HG03159 (cell line): ENCODE measurements at regions not wholly inside any gene's neighbourhood (a gene's known extent, or its start where the extent isn't known, plus 50 kb on each side); places are given as distances from the start of the nearest gene placed in this dataset.

Experiments used
- ATAC-seq: cut with Tn5 transposase; IDR thresholded peaks from one replicate; pipeline ENCODE4 v1.9.1; 2021; ENCODE audit warnings: mild to moderate bottlenecking, moderate library complexity; ENCODE audit not compliant: unreplicated experiment

- no peak for ATAC-seq
These were observed 312.3 kb downstream of the PRL start for GRCh38 chr6:21984561-21984960.

DNA sequence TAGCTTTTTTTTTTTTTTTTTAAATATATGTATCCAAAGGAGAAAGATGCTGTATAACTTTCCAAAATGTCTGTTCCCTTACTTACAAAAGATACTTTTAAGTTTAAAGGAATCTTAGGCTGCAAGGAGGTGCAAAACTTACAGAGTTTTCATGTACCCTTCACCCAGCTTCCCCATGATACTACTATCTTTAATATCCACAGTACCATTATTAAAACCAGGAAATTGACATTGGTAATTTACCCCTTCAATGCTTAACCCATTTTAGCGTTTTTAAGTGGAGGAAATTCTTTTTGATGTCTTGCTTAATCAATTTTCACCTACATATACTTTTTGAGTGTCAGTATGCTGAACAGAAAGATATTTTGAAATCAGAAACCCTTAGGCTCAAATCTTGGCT is 310.9 kb downstream of the PRL start:
- ATAC-seq = no peak

- ATAC-seq = no peak
These were observed 310.1 kb downstream of the PRL start for GRCh38 chr6:21986703-21987102.

DNA sequence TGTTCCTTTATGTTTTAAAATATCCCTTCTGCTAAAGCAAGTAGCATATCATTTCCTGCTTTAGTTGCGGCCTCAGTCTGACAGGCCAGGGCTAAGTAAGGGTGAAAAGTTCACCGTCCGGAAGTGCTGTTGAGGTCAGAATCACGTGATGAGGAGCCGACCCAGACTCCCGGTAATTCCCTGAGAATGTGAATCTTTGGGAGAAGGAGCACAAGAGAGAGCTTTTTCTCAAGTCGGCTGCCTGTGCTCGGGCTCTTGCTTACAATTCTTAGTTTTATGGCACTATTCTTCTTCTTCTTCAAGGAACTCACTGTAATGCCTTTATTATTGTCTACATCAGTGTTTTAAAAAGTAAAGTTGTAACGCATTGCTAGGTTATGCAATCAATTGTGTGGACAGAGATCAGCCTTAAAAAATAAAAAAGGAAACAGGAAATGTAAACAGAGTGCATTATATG is 309.3 kb downstream of the PRL start:
- ATAC-seq = peak; percentile 87

DNA sequence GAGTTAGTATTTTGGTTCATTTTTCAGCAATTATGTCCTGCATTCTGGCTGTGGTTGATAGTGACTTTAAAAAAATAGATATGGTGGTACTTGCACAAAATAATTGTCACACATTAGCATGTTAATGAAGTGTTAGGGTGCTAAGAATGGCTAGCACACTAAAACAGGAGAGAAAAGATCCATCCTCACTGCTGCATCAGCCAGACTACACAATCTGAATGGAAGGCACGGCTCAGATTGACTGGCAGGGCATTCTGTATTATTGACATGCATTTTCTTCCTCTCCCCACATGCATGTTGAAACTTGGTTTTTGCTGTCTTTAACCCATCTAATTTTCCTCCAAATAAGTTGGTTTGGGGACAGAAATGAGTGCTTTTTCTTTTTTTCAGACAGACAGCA is 306.3 kb downstream of the PRL start:
- no peak for ATAC-seq

GRCh38 chr6:21992178-21992967 is 304.5 kb downstream of the PRL start:
- no peak for ATAC-seq

GRCh38 chr6:21993841-21994240 is 303.0 kb downstream of the PRL start:
- ATAC-seq = no peak

GRCh38 chr6:21994821-21995220 is 302.0 kb downstream of the PRL start:
- ATAC-seq = no peak

- ATAC-seq = no peak
These were observed 301.5 kb downstream of the PRL start for GRCh38 chr6:21995318-21995717.

- no peak for ATAC-seq
These were observed 300.3 kb downstream of the PRL start for GRCh38 chr6:21996425-21997118.

DNA sequence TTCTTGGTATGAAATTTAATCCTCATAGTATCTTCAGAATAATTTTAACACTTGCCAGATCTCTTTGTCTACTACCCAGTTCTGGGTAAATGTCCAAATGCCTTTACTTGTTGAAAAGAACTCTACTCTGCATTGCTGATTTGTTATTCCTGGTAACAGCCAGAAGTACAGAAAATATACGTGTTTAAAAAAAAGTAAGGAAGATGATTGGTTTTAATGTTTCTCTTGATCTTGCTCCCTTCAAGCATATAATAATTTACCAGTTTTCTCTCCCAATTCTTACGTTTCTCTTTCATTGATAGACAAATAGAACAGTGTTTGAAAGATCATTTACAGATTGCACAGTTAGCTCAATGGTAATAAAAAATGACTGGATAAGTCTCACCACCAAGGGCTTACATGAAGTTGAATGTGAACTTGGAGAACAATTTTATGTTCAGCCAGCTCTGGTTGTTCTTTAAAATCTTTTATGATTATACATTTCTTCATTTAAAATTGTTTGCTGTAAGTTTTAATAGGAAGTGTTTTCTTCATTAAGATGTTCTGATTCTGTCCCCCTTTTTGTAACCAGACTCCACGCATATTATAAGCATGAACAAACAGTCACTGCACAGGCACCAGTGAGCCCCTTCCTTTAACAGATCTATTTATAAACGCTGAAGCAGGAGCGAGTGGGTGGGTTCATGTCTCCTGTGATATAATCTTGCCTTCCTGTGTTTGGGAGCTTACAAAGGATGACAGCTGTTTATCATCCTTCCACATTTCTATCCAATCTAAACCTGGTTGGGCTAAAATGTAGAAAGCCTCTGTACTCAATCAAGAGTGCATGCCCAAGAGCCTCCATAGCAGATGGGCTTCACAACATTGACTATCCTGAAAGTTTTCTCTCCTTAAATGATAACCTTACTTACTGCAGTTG is 299.5 kb downstream of the PRL start:
- no peak for ATAC-seq

GRCh38 chr6:21998582-21998981 is 298.3 kb downstream of the PRL start:
- ATAC-seq = no peak

DNA sequence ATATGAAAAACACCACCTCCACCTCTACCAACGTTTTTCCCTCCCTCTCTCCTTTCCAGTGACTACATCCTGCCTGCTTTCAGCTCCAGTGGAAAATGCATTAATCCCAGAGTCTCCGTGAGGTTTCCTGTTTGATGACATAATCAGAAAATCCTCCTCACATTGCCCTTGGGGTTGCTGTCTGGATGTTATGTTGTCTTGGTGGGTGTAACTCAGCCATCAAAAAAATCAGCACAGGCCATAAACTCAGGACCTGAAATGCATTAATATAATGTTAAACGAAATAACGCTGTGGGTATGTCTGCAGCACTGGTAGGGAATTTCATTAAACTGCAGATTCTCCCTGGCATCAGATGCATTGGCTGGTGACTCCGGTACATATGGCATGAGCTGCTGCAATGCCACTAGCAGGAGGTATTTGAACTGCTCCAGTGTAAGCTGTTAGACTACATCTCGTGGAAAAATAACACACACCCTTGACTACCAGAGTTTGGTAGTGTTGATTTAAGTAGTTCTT is 297.8 kb downstream of the PRL start:
- ATAC-seq = no peak

DNA sequence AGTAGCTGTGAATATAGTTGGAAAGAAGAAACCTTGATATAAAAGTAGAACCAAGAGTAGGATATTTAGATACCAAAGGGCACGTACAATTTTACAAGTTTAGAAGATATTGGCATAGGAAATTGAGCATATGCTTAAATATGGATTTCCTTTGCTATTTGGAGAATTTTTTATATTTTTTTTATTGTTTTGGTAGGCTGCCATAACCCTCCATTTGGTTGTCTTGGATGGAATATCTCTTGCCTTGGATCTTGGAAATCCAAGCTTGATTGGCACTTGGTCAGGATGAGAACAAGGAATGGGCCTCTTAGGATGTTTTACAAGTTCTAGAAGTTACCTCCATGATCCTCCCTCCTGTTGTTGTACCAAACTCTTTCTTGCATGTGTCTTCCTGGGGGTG is 297.1 kb downstream of the PRL start:
- ATAC-seq = no peak

GRCh38 chr6:22001396-22002027 is 295.3 kb downstream of the PRL start:
- ATAC-seq = no peak

DNA sequence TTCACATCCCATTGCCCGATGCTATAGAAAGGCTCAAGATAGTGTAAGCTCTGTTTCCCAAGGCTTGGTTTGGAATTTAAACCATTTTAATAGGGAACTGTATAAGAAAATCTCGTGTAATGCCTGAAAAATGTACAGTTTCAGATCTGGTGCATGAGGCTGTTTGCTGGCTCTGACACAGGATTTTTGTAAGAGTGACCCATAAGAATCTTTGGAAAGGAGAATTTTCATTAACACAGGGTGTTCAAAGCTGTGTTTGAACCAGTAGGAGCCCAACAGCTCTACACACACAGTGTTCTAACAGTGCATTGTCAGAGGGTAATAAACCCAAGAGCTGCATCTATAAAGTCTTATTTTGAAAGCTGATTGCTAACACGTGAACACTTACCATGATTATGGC is 293.5 kb downstream of the PRL start:
- ATAC-seq = no peak

- no peak for ATAC-seq
These were observed 290.0 kb downstream of the PRL start for GRCh38 chr6:22006795-22007194.

DNA sequence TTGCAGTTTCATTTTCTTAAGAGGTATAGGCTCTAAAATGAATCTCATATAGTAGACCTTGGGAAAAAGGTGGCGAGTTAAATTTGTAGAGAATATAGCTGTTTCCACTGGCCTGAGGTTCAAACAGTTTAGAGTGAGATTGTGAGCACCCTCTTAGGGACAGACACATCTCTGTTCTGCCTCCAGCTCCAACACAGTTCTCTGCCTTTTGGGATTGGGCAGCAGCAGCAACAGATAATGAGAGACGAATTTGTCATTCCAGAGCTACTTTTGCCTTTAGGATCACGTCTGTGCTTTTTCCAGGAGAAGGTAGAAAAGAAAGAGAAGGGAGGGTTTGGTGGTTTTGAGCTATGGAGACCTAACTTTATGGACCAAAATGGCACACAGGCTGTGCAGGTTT is 289.4 kb downstream of the PRL start:
- ATAC-seq = no peak

DNA sequence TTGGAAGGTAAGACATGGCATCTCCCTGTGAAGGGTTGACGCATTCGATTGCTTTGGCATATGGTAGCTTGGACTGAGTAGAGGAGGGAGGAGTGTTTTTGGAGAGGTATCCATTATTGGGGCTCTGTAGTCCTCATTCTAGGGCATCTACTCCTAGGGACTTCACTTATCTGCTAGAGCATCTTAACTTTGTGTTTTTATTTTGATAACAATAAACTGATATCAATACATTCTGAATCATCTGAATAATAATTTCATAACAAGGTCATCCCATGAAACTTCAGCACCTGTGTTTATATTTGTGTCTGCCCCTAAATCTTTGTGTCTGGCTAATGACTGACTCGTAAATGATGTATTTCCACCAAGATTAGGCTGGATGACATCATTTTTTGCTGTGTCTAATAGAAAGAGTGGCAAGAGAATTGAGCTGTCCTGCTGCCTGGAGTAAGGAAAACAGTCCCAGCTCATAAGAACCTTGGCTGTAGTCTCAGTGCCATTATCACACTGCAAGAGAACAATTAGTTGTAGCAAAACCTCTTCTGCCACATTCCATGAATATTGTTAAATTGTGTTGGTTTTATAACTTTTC is 288.5 kb downstream of the PRL start:
- ATAC-seq = no peak

DNA sequence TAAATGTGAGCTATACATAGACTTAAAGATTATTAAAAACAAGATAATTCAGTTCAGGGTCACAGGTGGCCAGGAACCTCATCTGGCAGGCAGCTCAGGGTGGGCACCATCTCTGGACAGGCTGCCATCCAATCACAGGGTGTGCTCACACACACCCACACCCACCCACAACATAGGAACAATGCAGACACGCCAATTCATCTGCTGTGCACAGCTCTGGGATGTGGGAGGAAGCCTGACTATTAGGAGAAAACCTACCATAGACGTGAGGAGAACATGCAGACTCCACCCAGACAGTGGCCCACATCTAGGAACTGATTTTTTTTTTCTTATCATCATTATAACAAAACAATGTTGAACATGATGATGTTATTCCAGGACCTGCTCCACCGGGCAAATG is 286.7 kb downstream of the PRL start:
- no peak for ATAC-seq
